Endothelial cell (in vitro differentiated cells): ENCODE measurements at regions not wholly inside any gene's neighbourhood (a gene's known extent, or its start where the extent isn't known, plus 50 kb on each side); places are given as distances from the start of the nearest gene placed in this dataset.

Source experiments
- DNase-seq: peaks from one replicate; pipeline ENCODE4 v3.0.0; 2021; ENCODE audit warnings: low spot score
- H3K27ac Mint-ChIP-seq: one replicate; pipeline ENCODE4 v1.8.0; 2021; ENCODE audit warnings: mixed read lengths, inconsistent platforms; ENCODE audit not compliant: unreplicated experiment
- H3K27me3 Mint-ChIP-seq: one replicate; pipeline ENCODE4 v1.8.0; 2021; ENCODE audit warnings: mild to moderate bottlenecking, moderate library complexity, mixed read lengths, inconsistent platforms; ENCODE audit not compliant: unreplicated experiment
- H3K36me3 Mint-ChIP-seq: one replicate; pipeline ENCODE4 v1.8.0; 2021; ENCODE audit warnings: mild to moderate bottlenecking, low read depth, mixed read lengths, inconsistent platforms; ENCODE audit not compliant: unreplicated experiment
- H3K4me1 Mint-ChIP-seq: one replicate; pipeline ENCODE4 v1.8.0; 2021; ENCODE audit warnings: mild to moderate bottlenecking, mixed read lengths, inconsistent platforms; ENCODE audit not compliant: unreplicated experiment
- H3K4me3 Mint-ChIP-seq: one replicate; pipeline ENCODE4 v1.8.0; 2021; ENCODE audit warnings: mild to moderate bottlenecking, mixed read lengths, inconsistent platforms; ENCODE audit not compliant: unreplicated experiment
- H3K9me3 Mint-ChIP-seq: one replicate; pipeline ENCODE4 v1.8.0; 2021; ENCODE audit warnings: mixed read lengths, inconsistent platforms; ENCODE audit not compliant: unreplicated experiment
- CTCF ChIP-seq: fragments of 200-600 bp; sonication (generic); IDR thresholded peaks from one replicate; pipeline ENCODE4 v1.5.0; 2021; ENCODE audit warnings: antibody characterized with exemption; ENCODE audit not compliant: unreplicated experiment

- no peaks in the 10 kb centered on the region for H3K4me1 Mint-ChIP-seq
- H3K27ac Mint-ChIP-seq, result no peak overlapping the region
- peak; percentile 42 for TF ChIP-seq CTCF
- no peak for DNase-seq
- peaks cover 2% of the 10 kb centered on the region for H3K27me3 Mint-ChIP-seq
- no peaks in the 10 kb centered on the region for H3K36me3 Mint-ChIP-seq
- H3K9me3 Mint-ChIP-seq, result no peaks in the 10 kb centered on the region
- no peak overlapping the region for H3K4me3 Mint-ChIP-seq
These were observed 354.5 kb upstream of the DUSP10 start for GRCh38 chr1:222096476-222096772.

- no peaks in the 10 kb centered on the region for H3K4me1 Mint-ChIP-seq
- no peak overlapping the region for H3K27ac Mint-ChIP-seq
- no peaks in the 10 kb centered on the region for H3K36me3 Mint-ChIP-seq
- peak; percentile 95 for TF ChIP-seq CTCF
- H3K4me3 Mint-ChIP-seq, result no peak overlapping the region
- DNase-seq, result peak; percentile 44
- H3K27me3 Mint-ChIP-seq, result no peaks in the 10 kb centered on the region
- H3K9me3 Mint-ChIP-seq, result no peaks in the 10 kb centered on the region
These were observed 354.0 kb upstream of the DUSP10 start for GRCh38 chr1:222095606-222096475.

- Mint-ChIP-seq H3K4me1 (no peaks in the 10 kb centered on the region), H3K27me3 (no peaks in the 10 kb centered on the region), H3K4me3 (no peak overlapping the region), H3K9me3 (no peaks in the 10 kb centered on the region), H3K27ac (no peak overlapping the region), H3K36me3 (no peaks in the 10 kb centered on the region)
- no peak for TF ChIP-seq CTCF
- no peak for DNase-seq
These were observed 351.6 kb upstream of the DUSP10 start for GRCh38 chr1:222093518-222093917.

- no peaks in the 10 kb centered on the region for H3K27me3 Mint-ChIP-seq
- DNase-seq, result no peak
- H3K4me3 Mint-ChIP-seq, result no peak overlapping the region
- H3K36me3 Mint-ChIP-seq, result no peaks in the 10 kb centered on the region
- TF ChIP-seq CTCF, result no peak
- H3K27ac Mint-ChIP-seq, result no peak overlapping the region
- no peaks in the 10 kb centered on the region for H3K9me3 Mint-ChIP-seq
- no peaks in the 10 kb centered on the region for H3K4me1 Mint-ChIP-seq
These were observed 348.2 kb upstream of the DUSP10 start for GRCh38 chr1:222090103-222090502.

GRCh38 chr1:222087221-222087920 is 345.5 kb upstream of the DUSP10 start:
- TF ChIP-seq CTCF, result no peak
- Mint-ChIP-seq H3K27ac (no peak overlapping the region), H3K36me3 (no peaks in the 10 kb centered on the region), H3K4me3 (no peak overlapping the region), H3K27me3 (no peaks in the 10 kb centered on the region), H3K4me1 (no peaks in the 10 kb centered on the region), H3K9me3 (no peaks in the 10 kb centered on the region)
- DNase-seq, result no peak
